WERI-Rb-1 (cell line): ENCODE measurements at regions not wholly inside any gene's neighbourhood (a gene's known extent, or its start where the extent isn't known, plus 50 kb on each side); places are given as distances from the start of the nearest gene placed in this dataset.

Source experiments
- DNase-seq: peaks from one replicate; pipeline ENCODE4 v3.0.0-alpha.2; 2020
- H3K27ac ChIP-seq: fragments of 250-450 bp; sonication (Bioruptor Pico); 2 replicates; pipeline ENCODE4 v1.5.1; 2020; ENCODE audit warnings: mild to moderate bottlenecking, moderate library complexity
- H3K27me3 ChIP-seq: fragments of 250-450 bp; sonication (Bioruptor Pico); 2 replicates; pipeline ENCODE4 v1.5.1; 2021; ENCODE audit warnings: mild to moderate bottlenecking, low read depth, moderate library complexity; ENCODE audit not compliant: insufficient read depth, severe bottlenecking
- H3K36me3 ChIP-seq: fragments of 250-450 bp; sonication (Bioruptor Pico); 2 replicates; pipeline ENCODE4 v1.5.1; 2020; ENCODE audit warnings: mild to moderate bottlenecking, moderate library complexity
- H3K4me3 ChIP-seq: 2 replicates; pipeline ENCODE4 v1.5.1; 2011; ENCODE audit warnings: low read depth, mild to moderate bottlenecking, control low read depth, low read length
- H3K9me3 ChIP-seq: fragments of 250-450 bp; sonication (Bioruptor Pico); 2 replicates; pipeline ENCODE4 v1.5.1; 2021; ENCODE audit warnings: mild to moderate bottlenecking, moderate library complexity; ENCODE audit not compliant: severe bottlenecking
- TF ChIP-seq, protein P1 (sequence below): IDR thresholded peaks from 2 replicates; pipeline ENCODE4 v1.5.1; 2011; ENCODE audit warnings: low read depth, mild to moderate bottlenecking, control low read depth, inconsistent platforms, low read length

DNA sequence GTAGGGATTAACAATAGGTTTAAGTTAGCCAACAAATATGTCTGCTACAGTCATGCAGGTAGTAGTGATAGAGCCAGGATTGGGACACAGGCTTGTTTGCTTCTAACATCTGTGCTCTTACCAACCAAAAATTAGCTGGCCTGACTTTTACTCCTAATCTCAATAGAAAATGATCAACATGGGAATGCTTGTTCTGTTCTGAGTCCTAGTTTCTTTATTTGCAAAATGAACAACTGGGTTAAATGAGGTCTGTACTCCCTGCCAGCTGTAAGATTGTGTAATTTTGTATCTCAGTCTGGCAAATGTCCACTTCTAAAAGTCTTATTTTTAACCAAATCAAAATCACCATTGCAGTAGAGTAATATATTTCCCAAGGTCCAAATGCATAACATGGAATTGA lies 216.8 kb downstream of the NMUR2 start:
- DNase-seq = no peak
- TF ChIP-seq, protein P1, sequence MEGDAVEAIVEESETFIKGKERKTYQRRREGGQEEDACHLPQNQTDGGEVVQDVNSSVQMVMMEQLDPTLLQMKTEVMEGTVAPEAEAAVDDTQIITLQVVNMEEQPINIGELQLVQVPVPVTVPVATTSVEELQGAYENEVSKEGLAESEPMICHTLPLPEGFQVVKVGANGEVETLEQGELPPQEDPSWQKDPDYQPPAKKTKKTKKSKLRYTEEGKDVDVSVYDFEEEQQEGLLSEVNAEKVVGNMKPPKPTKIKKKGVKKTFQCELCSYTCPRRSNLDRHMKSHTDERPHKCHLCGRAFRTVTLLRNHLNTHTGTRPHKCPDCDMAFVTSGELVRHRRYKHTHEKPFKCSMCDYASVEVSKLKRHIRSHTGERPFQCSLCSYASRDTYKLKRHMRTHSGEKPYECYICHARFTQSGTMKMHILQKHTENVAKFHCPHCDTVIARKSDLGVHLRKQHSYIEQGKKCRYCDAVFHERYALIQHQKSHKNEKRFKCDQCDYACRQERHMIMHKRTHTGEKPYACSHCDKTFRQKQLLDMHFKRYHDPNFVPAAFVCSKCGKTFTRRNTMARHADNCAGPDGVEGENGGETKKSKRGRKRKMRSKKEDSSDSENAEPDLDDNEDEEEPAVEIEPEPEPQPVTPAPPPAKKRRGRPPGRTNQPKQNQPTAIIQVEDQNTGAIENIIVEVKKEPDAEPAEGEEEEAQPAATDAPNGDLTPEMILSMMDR = no peak
- no peak overlapping the region for H3K4me3 ChIP-seq
- no peaks in the 10 kb centered on the region for H3K27me3 ChIP-seq
- H3K9me3 ChIP-seq = no peaks in the 10 kb centered on the region
- no peaks in the 10 kb centered on the region for H3K36me3 ChIP-seq
- H3K27ac ChIP-seq = no peak overlapping the region

DNA sequence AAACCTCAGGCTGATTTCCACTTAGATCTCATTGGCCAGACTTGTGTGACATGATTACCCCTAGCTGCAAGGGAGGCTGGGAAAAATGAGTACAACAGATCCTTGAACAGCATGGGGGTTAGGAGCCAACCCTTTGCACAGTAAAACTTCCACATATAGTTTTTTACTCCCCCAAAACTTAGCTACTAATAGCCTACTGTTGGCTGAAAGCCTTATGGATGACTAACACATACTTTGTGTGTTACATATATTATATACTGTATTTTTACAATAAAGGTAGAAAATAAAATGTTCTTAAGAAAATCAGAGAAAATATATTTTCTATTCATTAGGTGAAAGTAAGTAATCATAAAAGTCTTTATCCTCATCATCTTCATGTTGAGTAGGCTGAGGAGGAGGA lies 217.4 kb downstream of the NMUR2 start:
- Histone ChIP-seq H3K36me3 (no peaks in the 10 kb centered on the region), H3K9me3 (no peaks in the 10 kb centered on the region), H3K27ac (no peak overlapping the region), H3K27me3 (no peaks in the 10 kb centered on the region), H3K4me3 (no peak overlapping the region)
- TF ChIP-seq, protein P1 = no peak
- no peak for DNase-seq

- Histone ChIP-seq H3K27me3 (no peaks in the 10 kb centered on the region), H3K4me3 (no peak overlapping the region), H3K9me3 (no peaks in the 10 kb centered on the region), H3K36me3 (no peaks in the 10 kb centered on the region), H3K27ac (no peak overlapping the region)
- TF ChIP-seq, protein P1 = no peak
- no peak for DNase-seq
Measured at GRCh38 chr5:152185547-152186245, 219.4 kb downstream of the NMUR2 start.

DNA sequence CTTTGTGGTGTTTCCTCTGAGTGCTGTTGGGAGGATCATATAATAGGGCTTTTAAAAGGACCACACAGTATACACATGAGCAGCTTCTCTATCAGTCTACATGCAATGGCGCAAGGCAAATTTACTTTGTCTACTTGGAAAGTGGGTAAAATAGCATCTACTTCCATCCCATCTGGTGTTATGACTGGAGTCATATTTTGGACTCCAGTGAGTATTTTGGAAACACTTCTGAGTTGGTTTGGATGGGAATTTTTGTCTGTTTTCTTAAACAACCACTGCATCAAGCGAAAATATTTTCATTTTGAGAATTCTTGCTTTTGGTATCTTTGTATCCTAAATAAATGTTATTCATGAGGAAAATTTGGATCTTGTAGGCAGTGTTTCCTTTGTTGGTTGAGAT lies 220.8 kb downstream of the NMUR2 start:
- H3K4me3 ChIP-seq = no peak overlapping the region
- H3K27me3 ChIP-seq = no peaks in the 10 kb centered on the region
- TF ChIP-seq, protein P1 = no peak
- H3K9me3 ChIP-seq = peaks cover 8% of the 10 kb centered on the region
- H3K27ac ChIP-seq = no peak overlapping the region
- DNase-seq = no peak
- no peaks in the 10 kb centered on the region for H3K36me3 ChIP-seq

DNA sequence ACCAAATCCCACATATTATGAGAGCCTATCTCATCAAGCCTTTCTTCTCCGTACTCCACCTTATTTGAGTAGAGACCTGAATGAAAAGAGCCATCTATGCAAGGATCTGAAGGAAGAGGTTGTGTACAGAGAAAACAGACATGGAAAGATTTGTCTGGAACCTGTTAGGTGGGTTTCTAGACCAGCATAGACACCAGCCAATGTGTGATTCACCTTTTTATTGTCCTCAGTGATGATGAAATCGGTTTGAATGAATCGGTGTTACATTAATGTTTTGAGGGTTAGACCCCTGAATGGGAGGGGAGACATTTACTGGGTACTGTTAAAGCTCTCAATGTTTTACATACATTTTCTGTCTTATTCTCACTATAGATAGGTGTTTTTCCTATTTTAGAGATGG lies 223.6 kb downstream of the NMUR2 start:
- H3K9me3 ChIP-seq = peaks cover 9% of the 10 kb centered on the region
- TF ChIP-seq, protein P1 = no peak

GRCh38 chr5:152178350-152178699 lies 226.8 kb downstream of the NMUR2 start:
- no peaks in the 10 kb centered on the region for H3K27me3 ChIP-seq
- no peak overlapping the region for H3K27ac ChIP-seq
- H3K9me3 ChIP-seq = peaks cover 9% of the 10 kb centered on the region
- TF ChIP-seq, protein P1 = no peak
- DNase-seq = no peak
- H3K36me3 ChIP-seq = no peaks in the 10 kb centered on the region
- H3K4me3 ChIP-seq = no peak overlapping the region

More for the DNA sequence above, 223.6 kb downstream of the NMUR2 start:
- H3K27me3 ChIP-seq = no peaks in the 10 kb centered on the region
- H3K36me3 ChIP-seq = no peaks in the 10 kb centered on the region
- no peak for DNase-seq
- no peak overlapping the region for H3K27ac ChIP-seq
- no peak overlapping the region for H3K4me3 ChIP-seq
